ENCODE measurements at regions not wholly inside any gene's neighbourhood (a gene's known extent, or its start where the extent isn't known, plus 50 kb on each side); places are given as distances from the start of the nearest gene placed in this dataset.

- TF ChIP-seq BACH2 (CRISPR knock-in tag; IDR thresholded peaks at IDR 0.05; ENCODE audit: borderline replicate concordance) (no peak), ESRRG (CRISPR knock-in tag; IDR thresholded peaks at IDR 0.05) (no peak), ZFP3 (CRISPR knock-in tag; IDR thresholded peaks at IDR 0.05) (no peak), CSDC2 (CRISPR knock-in tag; IDR thresholded peaks at IDR 0.05) (no peak), OSR1 (CRISPR knock-in tag; IDR thresholded peaks at IDR 0.05) (no peak)
Observed at GRCh38 chr1:199173356-199173755, 534.5 kb downstream of the PTPRC start.
